ENCODE measurements at regions not wholly inside any gene's neighbourhood (a gene's known extent, or its start where the extent isn't known, plus 50 kb on each side); places are given as distances from the start of the nearest gene placed in this dataset.

DNA sequence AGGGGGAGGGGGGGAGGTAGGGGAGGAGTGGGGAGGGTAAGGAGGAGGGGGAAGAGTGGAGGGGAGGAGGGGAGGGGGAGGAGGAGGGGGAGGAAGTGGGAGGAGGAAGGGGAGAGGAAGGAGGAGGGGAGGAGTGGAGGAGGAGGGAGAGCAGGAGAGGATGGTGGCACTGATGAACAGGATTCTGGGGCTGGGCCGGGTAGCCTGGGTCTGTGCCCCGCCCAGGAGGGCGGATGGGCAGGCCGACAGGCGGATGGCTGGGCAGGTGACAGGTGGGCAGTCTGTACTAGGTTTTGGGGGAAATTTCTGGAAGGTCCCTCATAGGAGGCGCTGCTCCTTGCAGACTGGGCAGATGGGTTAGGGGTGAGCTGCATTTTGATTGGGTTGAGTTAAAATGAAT, 66.0 kb upstream of the ADRA2C start:
- no peaks in the 10 kb centered on the region for H3K79me2 ChIP-seq (ENCODE audit: insufficient read depth)
- no peak overlapping the region for H3K4me2 ChIP-seq (ENCODE audit: unreplicated experiment)
- H2AFZ ChIP-seq: no peak overlapping the region
- H3K9me2 ChIP-seq (ENCODE audit: insufficient read depth): no peaks in the 10 kb centered on the region
- WGBS, 2 experiments (ENCODE audit: low coverage in 1 of 2, low lambda C conversion rate in 2 of 2, missing lambda C conversion rate in 2 of 2): 31 to 35% methylated on average over 3 to 6 of the region's 6 CpGs
- DNase-seq: no peak
- H3K9me3 ChIP-seq (ENCODE audit: low read depth): no peaks in the 10 kb centered on the region
- H3K4me3 ChIP-seq: no peak overlapping the region
- no peak for TF ChIP-seq EZH2phosphoT487 (IDR thresholded peaks at IDR 0.05; ENCODE audit: insufficient read depth, low read depth)
- no peaks in the 10 kb centered on the region for H3F3A ChIP-seq (ENCODE audit: insufficient read depth)
- H3K36me3 ChIP-seq (ENCODE audit: low read depth): no peaks in the 10 kb centered on the region
- no peaks in the 10 kb centered on the region for H4K20me1 ChIP-seq (ENCODE audit: insufficient read depth)
- in situ Hi-C loops (cut with MboI): no loop called here
- H3K9ac ChIP-seq: no peak overlapping the region
- H3K27me3 ChIP-seq (replicated peaks; ENCODE audit: insufficient read depth): peaks cover 14% of the 10 kb centered on the region
- no peaks in the 10 kb centered on the region for H3K4me1 ChIP-seq (ENCODE audit: insufficient read depth)
- no peak overlapping the region for H3K27ac ChIP-seq

- no peaks in the 10 kb centered on the region for H3K36me3 ChIP-seq (ENCODE audit: low read depth)
- H2AFZ ChIP-seq: no peak overlapping the region
- H3K27me3 ChIP-seq (replicated peaks; ENCODE audit: insufficient read depth): peaks cover 9% of the 10 kb centered on the region
- no peak for DNase-seq
- H4K20me1 ChIP-seq (ENCODE audit: insufficient read depth): no peaks in the 10 kb centered on the region
- in situ Hi-C loops (cut with MboI): no loop called here
- TF ChIP-seq EZH2phosphoT487 (IDR thresholded peaks at IDR 0.05; ENCODE audit: insufficient read depth, low read depth) (no peak), EZH2 (IDR thresholded peaks at IDR 0.05; ENCODE audit: insufficient read depth, poor library complexity, severe bottlenecking) (no peak)
- H3K4me1 ChIP-seq (ENCODE audit: insufficient read depth): no peaks in the 10 kb centered on the region
- H3K27ac ChIP-seq: no peak overlapping the region
- no peaks in the 10 kb centered on the region for H3F3A ChIP-seq (ENCODE audit: insufficient read depth)
- H3K4me3 ChIP-seq: no peak overlapping the region
- no peak overlapping the region for H3K9ac ChIP-seq
- H3K79me2 ChIP-seq (ENCODE audit: insufficient read depth): no peaks in the 10 kb centered on the region
- no peaks in the 10 kb centered on the region for H3K9me3 ChIP-seq (ENCODE audit: low read depth)
- H3K4me2 ChIP-seq (ENCODE audit: unreplicated experiment): no peak overlapping the region
- 62 to 63% methylated on average over 11 to 13 of the region's 13 CpGs for WGBS, 2 experiments (ENCODE audit: low coverage in 1 of 2, low lambda C conversion rate in 2 of 2, missing lambda C conversion rate in 2 of 2)
- H3K9me2 ChIP-seq (ENCODE audit: insufficient read depth): no peaks in the 10 kb centered on the region
These were observed 66.5 kb upstream of the ADRA2C start for GRCh38 chr4:3699678-3700077.

GRCh38 chr4:3699261-3699660, 66.9 kb upstream of the ADRA2C start:
- in situ Hi-C loops (cut with MboI): no loop called here
- WGBS, 2 experiments (ENCODE audit: low coverage in 1 of 2, low lambda C conversion rate in 2 of 2, missing lambda C conversion rate in 2 of 2): 37 to 38% methylated on average over 6 of the region's 6 CpGs

GRCh38 chr4:3697033-3697432, 69.2 kb upstream of the ADRA2C start:
- no peak for DNase-seq
- Histone ChIP-seq H3K4me2 (ENCODE audit: unreplicated experiment) (no peak overlapping the region), H3K79me2 (ENCODE audit: insufficient read depth) (no peaks in the 10 kb centered on the region), H3K36me3 (ENCODE audit: low read depth) (no peaks in the 10 kb centered on the region), H3K4me3 (no peak overlapping the region), H3K27me3 (replicated peaks; ENCODE audit: insufficient read depth) (no peaks in the 10 kb centered on the region; the same call in 1 of the 2 replicates), H3K9me3 (ENCODE audit: low read depth) (no peaks in the 10 kb centered on the region), H3K9ac (no peak overlapping the region), H3K9me2 (ENCODE audit: insufficient read depth) (no peaks in the 10 kb centered on the region), H3K27ac (no peak overlapping the region), H3F3A (ENCODE audit: insufficient read depth) (no peaks in the 10 kb centered on the region), H2AFZ (no peak overlapping the region), H4K20me1 (ENCODE audit: insufficient read depth) (no peaks in the 10 kb centered on the region), H3K4me1 (ENCODE audit: insufficient read depth) (no peaks in the 10 kb centered on the region)
- in situ Hi-C loops (cut with MboI): no loop called here
- no peak for TF ChIP-seq EZH2 (IDR thresholded peaks at IDR 0.05; ENCODE audit: insufficient read depth, poor library complexity, severe bottlenecking)
- no peak for TF ChIP-seq EZH2phosphoT487 (IDR thresholded peaks at IDR 0.05; ENCODE audit: insufficient read depth, low read depth)
- 74 to 80% methylated on average over 1 of the region's 1 CpG for whole genome bisulfite sequencing, 2 experiments (ENCODE audit: low coverage in 1 of 2, low lambda C conversion rate in 2 of 2, missing lambda C conversion rate in 2 of 2)

More at GRCh38 chr4:3699261-3699660, 66.9 kb upstream of the ADRA2C start:
- Histone ChIP-seq H3K9ac (no peak overlapping the region), H3K27ac (no peak overlapping the region), H2AFZ (no peak overlapping the region), H3F3A (ENCODE audit: insufficient read depth) (no peaks in the 10 kb centered on the region), H3K79me2 (ENCODE audit: insufficient read depth) (no peaks in the 10 kb centered on the region), H3K27me3 (replicated peaks; ENCODE audit: insufficient read depth) (peaks cover 4% of the 10 kb centered on the region), H3K4me3 (no peak overlapping the region), H3K4me1 (ENCODE audit: insufficient read depth) (no peaks in the 10 kb centered on the region), H3K4me2 (ENCODE audit: unreplicated experiment) (no peak overlapping the region), H3K9me3 (ENCODE audit: low read depth) (no peaks in the 10 kb centered on the region), H4K20me1 (ENCODE audit: insufficient read depth) (no peaks in the 10 kb centered on the region), H3K36me3 (ENCODE audit: low read depth) (no peaks in the 10 kb centered on the region), H3K9me2 (ENCODE audit: insufficient read depth) (no peaks in the 10 kb centered on the region)
- no peak for DNase-seq
- no peak for TF ChIP-seq EZH2phosphoT487 (IDR thresholded peaks at IDR 0.05; ENCODE audit: insufficient read depth, low read depth)
- no peak for TF ChIP-seq EZH2 (IDR thresholded peaks at IDR 0.05; ENCODE audit: insufficient read depth, poor library complexity, severe bottlenecking)

DNA sequence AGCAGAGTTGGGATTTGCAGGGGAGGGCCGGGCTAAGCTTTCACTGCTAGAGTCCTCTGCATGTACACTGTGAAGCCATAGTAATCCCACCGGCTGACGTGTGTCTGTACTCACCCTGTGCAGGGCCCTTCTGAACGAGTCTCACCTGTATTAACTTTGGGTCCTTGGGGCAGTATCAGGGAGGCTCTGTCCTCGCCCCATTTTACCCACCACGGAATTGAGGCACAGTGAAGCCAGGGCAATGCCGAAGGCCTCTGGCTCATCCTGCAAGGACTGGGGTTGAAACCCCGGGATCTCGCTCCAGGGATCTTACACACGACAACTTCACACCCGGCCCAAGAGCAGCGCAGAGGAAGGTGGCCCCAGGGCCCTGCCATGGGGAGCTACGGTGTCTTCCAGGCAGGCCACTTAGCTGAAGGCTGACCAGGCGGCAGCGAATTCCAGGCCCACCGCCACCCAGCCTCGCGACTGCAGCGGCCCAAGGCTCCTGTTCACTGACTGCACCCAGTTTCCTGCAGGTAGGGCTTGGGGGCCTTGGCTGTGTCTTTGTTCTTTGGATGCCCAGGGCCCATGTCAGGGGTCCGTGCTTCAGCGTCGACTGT, 75.5 kb upstream of the ADRA2C start:
- no peak for DNase-seq
- H3K27ac ChIP-seq: no peak overlapping the region
- peaks cover 18% of the 10 kb centered on the region for H3K27me3 ChIP-seq (replicated peaks; ENCODE audit: insufficient read depth)
- H3F3A ChIP-seq (ENCODE audit: insufficient read depth): no peaks in the 10 kb centered on the region
- H2AFZ ChIP-seq: no peak overlapping the region
- WGBS, 2 experiments (ENCODE audit: low coverage in 1 of 2, low lambda C conversion rate in 2 of 2, missing lambda C conversion rate in 2 of 2): 83 to 88% methylated on average over 22 of the region's 22 CpGs
- in situ Hi-C loops (cut with MboI): no loop called here
- H3K4me1 ChIP-seq (ENCODE audit: insufficient read depth): no peaks in the 10 kb centered on the region
- H3K9ac ChIP-seq: no peak overlapping the region
- H3K79me2 ChIP-seq (ENCODE audit: insufficient read depth): no peaks in the 10 kb centered on the region
- no peaks in the 10 kb centered on the region for H3K9me3 ChIP-seq (ENCODE audit: low read depth)
- H4K20me1 ChIP-seq (ENCODE audit: insufficient read depth): no peaks in the 10 kb centered on the region
- no peaks in the 10 kb centered on the region for H3K9me2 ChIP-seq (ENCODE audit: insufficient read depth)
- no peak overlapping the region for H3K4me2 ChIP-seq (ENCODE audit: unreplicated experiment)
- no peaks in the 10 kb centered on the region for H3K36me3 ChIP-seq (ENCODE audit: low read depth)
- no peak overlapping the region for H3K4me3 ChIP-seq
- TF ChIP-seq EZH2 (IDR thresholded peaks at IDR 0.05; ENCODE audit: insufficient read depth, poor library complexity, severe bottlenecking) (no peak), EZH2phosphoT487 (IDR thresholded peaks at IDR 0.05; ENCODE audit: insufficient read depth, low read depth) (no peak)

Data from GM23248 (cell line).